Panc1 (cell line): ENCODE measurements at regions not wholly inside any gene's neighbourhood (a gene's known extent, or its start where the extent isn't known, plus 50 kb on each side); places are given as distances from the start of the nearest gene placed in this dataset.
A peak's percentile ranks its signal among the peaks of the same experiment; 100 is the strongest.

Experiments
- ATAC-seq: fragments of 200-7000 bp; cut with Tn5 transposase; 2 replicates; pipeline ENCODE4 v1.9.1; 2020; ENCODE audit warnings: mild to moderate bottlenecking, moderate library complexity
- BruUV-seq: library from RNA; stranded (reverse); fragments of 400-500 nt; replicated peaks from 2 replicates; lab custom pipeline; 2021; lab: Mats Ljungman, UMichigan
- CTCF ChIA-PET: fragments of 300-600 bp; sonication (Branson Sonifier 250); formaldehyde crosslinking; loops from one replicate; lab custom pipeline; 2022; ENCODE audit warnings: antibody characterized with exemption; lab: Charles Lee
- POLR2A ChIA-PET: fragments of 300-600 bp; sonication (Branson Sonifier 250); formaldehyde crosslinking; loops from one replicate; lab custom pipeline; 2022; ENCODE audit warnings: antibody characterized with exemption; lab: Charles Lee
- DNase-seq: peaks from one replicate; pipeline ENCODE4 v3.0.0-alpha.2; 2010; ENCODE audit warnings: low read depth, low spot score
- H3K27ac ChIP-seq: 2 replicates; pipeline ENCODE4 v1.5.1; 2011; ENCODE audit warnings: mild to moderate bottlenecking, low read length, inconsistent platforms
- H3K27me3 ChIP-seq: fragments of 200-500 bp; sonication (Bioruptor generic); 2 replicates; pipeline ENCODE4 v1.6.0; 2014; ENCODE audit warnings: low read length, inconsistent platforms; ENCODE audit not compliant: control insufficient read depth, insufficient read depth
- H3K36me3 ChIP-seq: fragments of 200-500 bp; sonication (Bioruptor generic); 2 replicates; pipeline ENCODE4 v1.5.1; 2014; ENCODE audit warnings: inconsistent platforms, mild to moderate bottlenecking, low read length, moderate library complexity; ENCODE audit not compliant: control insufficient read depth, insufficient read depth
- H3K4me1 ChIP-seq: 2 replicates; pipeline ENCODE4 v1.5.1; 2011; ENCODE audit warnings: inconsistent platforms, mild to moderate bottlenecking, low read length, moderate library complexity; ENCODE audit not compliant: control insufficient read depth, insufficient read depth
- H3K4me3 ChIP-seq, 2 experiments: 2 replicates each; pipeline ENCODE4 v1.5.1; 2011 to 2012; ENCODE audit warnings: low read depth in 2 of 2, low read length in 2 of 2, mild to moderate bottlenecking in 2 of 2, inconsistent platforms in 1 of 2, moderate library complexity in 1 of 2
- H3K9me3 ChIP-seq: fragments of 200-500 bp; sonication (Bioruptor generic); 2 replicates; pipeline ENCODE4 v1.5.1; 2014; ENCODE audit warnings: low read depth, mild to moderate bottlenecking, inconsistent platforms, low read length, moderate library complexity; ENCODE audit not compliant: control insufficient read depth, insufficient read depth
- CTCF ChIP-seq: fragments of 450-650 bp; IDR thresholded peaks from 2 replicates; pipeline ENCODE4 v1.5.1; 2017; ENCODE audit warnings: mild to moderate bottlenecking
- POLR2AphosphoS5 ChIP-seq: IDR thresholded peaks from 2 replicates; pipeline ENCODE4 v1.6.1; 2012; ENCODE audit warnings: mild to moderate bottlenecking, low read depth, low read length, moderate library complexity
- REST ChIP-seq, 2 experiments: IDR thresholded peaks; 2 replicates each; pipeline ENCODE4 v1.6.1; 2011 to 2012; ENCODE audit warnings: low read depth in 2 of 2, control low read depth in 1 of 2, low read length in 1 of 2, mild to moderate bottlenecking in 1 of 2, moderate library complexity in 1 of 2; ENCODE audit not compliant: insufficient read depth in 1 of 2
- SIN3A ChIP-seq: IDR thresholded peaks from 2 replicates; pipeline ENCODE4 v1.6.1; 2012; ENCODE audit warnings: low read depth, mild to moderate bottlenecking, low read length, moderate library complexity, borderline replicate concordance; ENCODE audit not compliant: insufficient read depth
- TCF7L2 ChIP-seq: IDR thresholded peaks from 2 replicates; pipeline ENCODE4 v1.6.1; 2011; ENCODE audit warnings: mild to moderate bottlenecking, low read depth, low read length, inconsistent platforms
- in situ Hi-C: cut with HindIII; loops from 2 replicates; pipeline ENCODE4 v1.10.0; 2016; ENCODE audit warnings: low sequenced_read_pairs, low pct_unique_long_range_greater_than_20kb
- intact Hi-C: fragments of 100-400 bp; cut with micrococcal nuclease; formaldehyde crosslinking; loops from one replicate; pipeline ENCODE4 v1.10.0; 2022; ENCODE audit not compliant: unreplicated experiment

GRCh38 chr13:97119943-97120342 is 102.2 kb upstream of the MBNL2 start:
- CTCF ChIA-PET, result no interaction called here

GRCh38 chr13:97120346-97120745 is 101.8 kb upstream of the MBNL2 start:
- CTCF ChIA-PET, result no interaction called here
- peaks cover 65% of the 10 kb centered on the region for H3K4me1 ChIP-seq

More at GRCh38 chr13:97119943-97120342, 102.2 kb upstream of the MBNL2 start:
- no peak for DNase-seq
- Histone ChIP-seq H3K4me3 (no peak overlapping the region), H3K36me3 (no peaks in the 10 kb centered on the region), H3K4me1 (peaks cover 65% of the 10 kb centered on the region), H3K27ac (peak overlapping the region; percentile 96), H3K9me3 (no peaks in the 10 kb centered on the region), H3K27me3 (no peaks in the 10 kb centered on the region)
- POLR2A ChIA-PET, result no interaction called here
- intact Hi-C loops (loop anchor here (10.0 kb wide), 1 partner anchor 235 kb away; no protein-coding TSS in a partner anchor), in situ Hi-C loops (no loop called here)
- TF ChIP-seq REST (IDR thresholded peaks at IDR 0.05; ENCODE audit: insufficient read depth in 1 of 2, low read depth in 2 of 2, low read length in 1 of 2) (no peak), POLR2AphosphoS5 (no peak), CTCF (no peak), SIN3A (no peak), TCF7L2 (no peak)
- no peak for ATAC-seq
- no TSS peak for BruUV-seq

More at GRCh38 chr13:97120346-97120745, 101.8 kb upstream of the MBNL2 start:
- in situ Hi-C loops (no loop called here), intact Hi-C loops (no loop called here)
- POLR2A ChIA-PET, result no interaction called here
- no peaks in the 10 kb centered on the region for H3K27me3 ChIP-seq
- no peak for TF ChIP-seq REST (IDR thresholded peaks at IDR 0.05; ENCODE audit: insufficient read depth in 1 of 2, low read depth in 2 of 2, low read length in 1 of 2)
- TF ChIP-seq CTCF, result no peak
- no peaks in the 10 kb centered on the region for H3K9me3 ChIP-seq
- H3K36me3 ChIP-seq, result no peaks in the 10 kb centered on the region
- ATAC-seq, result no peak
- BruUV-seq, result no TSS peak
- no peak for DNase-seq
- peak overlapping the region; percentile 96 for H3K27ac ChIP-seq
- no peak overlapping the region for H3K4me3 ChIP-seq
